Neural cell (in vitro differentiated cells): ENCODE measurements at regions not wholly inside any gene's neighbourhood (a gene's known extent, or its start where the extent isn't known, plus 50 kb on each side); places are given as distances from the start of the nearest gene placed in this dataset.
"Not testable (repeated sequence)": the region's sequence is repeated elsewhere in the genome, so short reads cannot be mapped to it uniquely, and the experiment has no call there.

Source experiments
- H2AFZ ChIP-seq: fragments of 200-600, 300-800 bp; sonication (generic), shearing (Covaris generic); 2 replicates; pipeline ENCODE4 v1.6.0; 2014; ENCODE audit warnings: low read depth, mild to moderate bottlenecking, antibody characterized with exemption, low read length, moderate library complexity
- H3F3A ChIP-seq: fragments of 200-600 bp; shearing (Covaris generic); 2 replicates; pipeline ENCODE4 v1.6.1; 2016; ENCODE audit warnings: mild to moderate bottlenecking, moderate library complexity, mixed read lengths, antibody characterized with exemption, low read length; ENCODE audit not compliant: insufficient read depth, poor library complexity, severe bottlenecking
- H3K27ac ChIP-seq: fragments of 200-600, 300-800 bp; sonication (generic), shearing (Covaris generic); 2 replicates; pipeline ENCODE4 v1.5.1; 2014; ENCODE audit warnings: mild to moderate bottlenecking, low read length, moderate library complexity
- H3K27me3 ChIP-seq: fragments of 300-800, 200-600 bp; sonication (generic), shearing (Covaris generic); 2 replicates; pipeline ENCODE4 v1.6.0; 2014; ENCODE audit warnings: mild to moderate bottlenecking, low read depth, low read length, moderate library complexity; ENCODE audit not compliant: insufficient read depth
- H3K36me3 ChIP-seq: fragments of 300-800, 200-600 bp; sonication (generic), shearing (Covaris generic); 2 replicates; pipeline ENCODE4 v1.5.1; 2014; ENCODE audit warnings: mild to moderate bottlenecking, antibody characterized with exemption, low read length, moderate library complexity; ENCODE audit not compliant: insufficient read depth
- H3K4me2 ChIP-seq: fragments of 300-800, 200-600 bp; sonication (generic), shearing (Covaris generic); 2 replicates; pipeline ENCODE4 v1.6.0; 2014; ENCODE audit warnings: mild to moderate bottlenecking, low read length
- H3K4me3 ChIP-seq: fragments of 300-800, 200-600 bp; sonication (generic), shearing (Covaris generic); 2 replicates; pipeline ENCODE4 v1.5.1; 2014; ENCODE audit warnings: mild to moderate bottlenecking, low read length, moderate library complexity
- H3K79me2 ChIP-seq: fragments of 200-600 bp; shearing (Covaris generic); replicated peaks from 2 replicates; pipeline ENCODE4 v1.6.0; 2014; ENCODE audit warnings: mild to moderate bottlenecking, low read length, moderate library complexity; ENCODE audit not compliant: insufficient read depth
- H3K9ac ChIP-seq: fragments of 300-800, 200-600 bp; sonication (generic), shearing (Covaris generic); 2 replicates; pipeline ENCODE4 v1.6.1; 2016; ENCODE audit warnings: mild to moderate bottlenecking, low read length, mixed read lengths
- H3K9me2 ChIP-seq: fragments of 200-600 bp; shearing (Covaris generic); 2 replicates; pipeline ENCODE4 v1.6.1; 2016; ENCODE audit warnings: mild to moderate bottlenecking, low read length, mixed read lengths; ENCODE audit not compliant: insufficient read depth
- H3K9me3 ChIP-seq: fragments of 200-600, 300-800 bp; sonication (generic), shearing (Covaris generic); 2 replicates; pipeline ENCODE4 v1.6.1; 2016; ENCODE audit warnings: mild to moderate bottlenecking, mixed run types, low read length, moderate library complexity, mixed read lengths
- H4K20me1 ChIP-seq: fragments of 200-600 bp; shearing (Covaris generic); 2 replicates; pipeline ENCODE4 v1.6.1; 2016; ENCODE audit warnings: mild to moderate bottlenecking, mixed run types; ENCODE audit not compliant: insufficient read depth
- EP300 ChIP-seq: fragments of 450-650 bp; conservative IDR thresholded peaks from 2 replicates; pipeline ENCODE4 v1.6.1; 2014; ENCODE audit warnings: antibody characterized with exemption, mild to moderate bottlenecking, moderate library complexity; ENCODE audit not compliant: poor library complexity, severe bottlenecking
- MXI1 ChIP-seq: fragments of 450-650 bp; conservative IDR thresholded peaks from 2 replicates; pipeline ENCODE4 v1.6.1; 2014; ENCODE audit warnings: antibody characterized with exemption, mild to moderate bottlenecking; ENCODE audit not compliant: poor library complexity, severe bottlenecking
- POLR2AphosphoS5 ChIP-seq: IDR thresholded peaks from 2 replicates; pipeline ENCODE4 v1.6.1; 2012
- RAD21 ChIP-seq: fragments of 450-650 bp; conservative IDR thresholded peaks from 2 replicates; pipeline ENCODE4 v1.6.1; 2014; ENCODE audit warnings: antibody characterized with exemption, mild to moderate bottlenecking, moderate library complexity
- REST ChIP-seq: IDR thresholded peaks from 2 replicates; pipeline ENCODE4 v1.6.1; 2012; ENCODE audit warnings: borderline replicate concordance

GRCh38 chr4:73335679-73336078, 68.4 kb upstream of the ALB start:
- TF ChIP-seq RAD21 (no peak), EP300 (peak; percentile 60), POLR2AphosphoS5 (peak; percentile 67)
- no peaks in the 10 kb centered on the region for H3F3A ChIP-seq
- H2AFZ ChIP-seq: no peak overlapping the region

GRCh38 chr4:73332012-73332411, 72.1 kb upstream of the ALB start:
- not testable (repeated sequence) for H3K4me2 ChIP-seq, H4K20me1 ChIP-seq, H3K27me3 ChIP-seq, H3F3A ChIP-seq, H3K4me3 ChIP-seq, H3K9ac ChIP-seq, H3K9me3 ChIP-seq, H2AFZ ChIP-seq, H3K79me2 ChIP-seq, H3K36me3 ChIP-seq, H3K9me2 ChIP-seq, H3K27ac ChIP-seq

More at GRCh38 chr4:73335679-73336078, 68.4 kb upstream of the ALB start:
- no peaks in the 10 kb centered on the region for H3K36me3 ChIP-seq
- peak overlapping the region; percentile 19 for H3K27ac ChIP-seq
- no peaks in the 10 kb centered on the region for H3K27me3 ChIP-seq
- H3K79me2 ChIP-seq: no peaks in the 10 kb centered on the region
- no peak overlapping the region for H3K4me2 ChIP-seq
- no peaks in the 10 kb centered on the region for H4K20me1 ChIP-seq
- no peaks in the 10 kb centered on the region for H3K9me2 ChIP-seq
- H3K9me3 ChIP-seq: no peaks in the 10 kb centered on the region
- no peak overlapping the region for H3K4me3 ChIP-seq
- H3K9ac ChIP-seq: no peak overlapping the region

GRCh38 chr4:73329300-73329699, 70.7 kb upstream of the ANKRD17 start:
- no peaks in the 10 kb centered on the region for H3K79me2 ChIP-seq

GRCh38 chr4:73325776-73326175, 67.2 kb upstream of the ANKRD17 start:
- not testable (repeated sequence) for H3K9me3 ChIP-seq, H2AFZ ChIP-seq, H3K4me2 ChIP-seq, H3K9ac ChIP-seq, H3F3A ChIP-seq, H4K20me1 ChIP-seq, H3K9me2 ChIP-seq, H3K27ac ChIP-seq, H3K36me3 ChIP-seq, H3K79me2 ChIP-seq, H3K27me3 ChIP-seq, H3K4me3 ChIP-seq

More at GRCh38 chr4:73329300-73329699, 70.7 kb upstream of the ANKRD17 start:
- no peak overlapping the region for H3K9ac ChIP-seq
- H3K9me3 ChIP-seq: no peaks in the 10 kb centered on the region
- H3K27me3 ChIP-seq: no peaks in the 10 kb centered on the region
- no peaks in the 10 kb centered on the region for H4K20me1 ChIP-seq
- H3K36me3 ChIP-seq: no peaks in the 10 kb centered on the region
- TF ChIP-seq REST (no peak), MXI1 (no peak)
- no peaks in the 10 kb centered on the region for H3K9me2 ChIP-seq
- H3F3A ChIP-seq: no peaks in the 10 kb centered on the region
- no peak overlapping the region for H3K4me3 ChIP-seq
- H2AFZ ChIP-seq: no peak overlapping the region
- H3K4me2 ChIP-seq: no peak overlapping the region
- no peak overlapping the region for H3K27ac ChIP-seq
